ENCODE measurements at regions not wholly inside any gene's neighbourhood (a gene's known extent, or its start where the extent isn't known, plus 50 kb on each side); places are given as distances from the start of the nearest gene placed in this dataset.

DNA sequence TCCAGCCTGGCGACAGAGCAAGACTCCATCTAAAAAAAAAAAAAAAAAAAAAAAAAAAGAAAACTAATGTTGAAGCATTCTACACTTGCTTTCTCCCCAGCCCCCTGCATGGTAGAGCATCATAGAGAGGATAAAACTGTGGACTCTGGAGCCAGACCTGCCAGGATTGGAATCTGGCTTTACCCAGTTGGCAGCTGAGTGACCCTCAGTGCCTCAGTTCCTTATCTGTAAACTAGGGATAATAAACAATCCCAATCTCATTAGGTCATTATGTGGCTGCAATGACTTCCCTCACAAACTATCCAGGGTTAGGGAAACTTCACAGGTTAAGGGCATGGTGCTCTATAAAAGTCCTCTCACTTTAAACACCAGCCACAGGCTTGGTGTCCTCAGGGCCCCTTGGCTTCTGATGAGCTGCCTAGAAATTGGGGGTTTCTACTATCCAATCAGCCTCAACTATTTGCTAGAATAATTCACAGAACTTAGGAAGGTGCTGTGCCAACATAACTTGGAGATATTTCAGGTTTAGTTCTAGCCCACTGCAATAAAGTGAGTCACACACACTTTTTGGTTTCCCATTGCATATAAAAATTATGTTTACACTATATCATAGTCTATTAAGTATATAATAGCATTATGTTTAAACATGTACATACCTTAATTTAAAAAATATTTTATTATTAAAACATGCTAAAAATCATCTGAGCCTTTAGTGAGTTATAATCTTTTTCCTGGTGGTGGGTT, 180.5 kb upstream of the B3GALT2 start:
- Mint-ChIP-seq H3K36me3 (ENCODE audit: low read depth) (no peaks in the 10 kb centered on the region), H3K4me1 (ENCODE audit: low read depth) (peaks cover 4% of the 10 kb centered on the region), H3K9me3 (no peaks in the 10 kb centered on the region), H3K4me3 (no peak overlapping the region), H3K27ac (no peak overlapping the region), H3K27me3 (ENCODE audit: low read depth) (peaks cover 7% of the 10 kb centered on the region)

DNA sequence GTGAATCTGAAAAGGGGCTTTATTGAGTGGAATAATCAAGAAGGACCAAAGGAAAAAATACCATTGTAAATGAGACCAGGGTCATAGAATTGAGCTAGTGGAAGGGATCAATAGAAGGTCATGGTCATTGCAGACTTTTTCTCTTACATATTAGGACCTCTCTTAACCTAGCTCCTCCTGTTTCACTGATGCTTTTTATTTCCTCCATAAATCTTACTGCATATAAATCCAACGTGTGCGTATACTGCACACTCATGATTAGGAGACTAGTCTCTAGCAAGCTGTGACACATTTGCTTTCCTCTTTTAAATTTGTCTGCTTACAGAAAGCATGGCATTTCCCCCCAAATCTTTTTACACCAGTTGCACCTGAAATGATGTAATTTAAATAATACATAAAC, 179.6 kb upstream of the B3GALT2 start:
- no peak overlapping the region for H3K27ac Mint-ChIP-seq
- peaks cover 4% of the 10 kb centered on the region for H3K4me1 Mint-ChIP-seq (ENCODE audit: low read depth)
- H3K4me3 Mint-ChIP-seq, result no peak overlapping the region
- no peaks in the 10 kb centered on the region for H3K9me3 Mint-ChIP-seq
- no peaks in the 10 kb centered on the region for H3K36me3 Mint-ChIP-seq (ENCODE audit: low read depth)
- H3K27me3 Mint-ChIP-seq (ENCODE audit: low read depth), result peaks cover 7% of the 10 kb centered on the region

DNA sequence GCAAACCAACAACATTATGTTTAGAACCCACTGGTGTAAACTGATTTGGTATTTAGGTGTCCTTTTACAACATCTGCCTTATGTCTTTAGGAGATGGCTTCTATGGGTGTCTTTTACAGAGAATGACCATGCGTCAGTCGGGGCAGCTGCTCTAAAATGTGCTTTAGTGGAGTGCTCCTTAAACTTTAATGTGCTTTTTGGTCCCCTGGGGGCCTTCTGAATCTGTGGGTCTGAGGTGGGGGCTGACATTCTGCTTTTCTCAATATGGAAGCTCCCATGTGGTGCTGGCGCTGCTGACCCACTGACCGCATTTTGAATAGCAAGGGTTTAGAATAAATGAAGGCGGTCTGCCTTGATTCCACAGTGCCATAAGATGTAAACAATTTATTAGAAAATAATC, 173.2 kb upstream of the B3GALT2 start:
- peaks cover 30% of the 10 kb centered on the region for H3K27me3 Mint-ChIP-seq (ENCODE audit: low read depth)
- no peak overlapping the region for H3K27ac Mint-ChIP-seq
- no peaks in the 10 kb centered on the region for H3K36me3 Mint-ChIP-seq (ENCODE audit: low read depth)

DNA sequence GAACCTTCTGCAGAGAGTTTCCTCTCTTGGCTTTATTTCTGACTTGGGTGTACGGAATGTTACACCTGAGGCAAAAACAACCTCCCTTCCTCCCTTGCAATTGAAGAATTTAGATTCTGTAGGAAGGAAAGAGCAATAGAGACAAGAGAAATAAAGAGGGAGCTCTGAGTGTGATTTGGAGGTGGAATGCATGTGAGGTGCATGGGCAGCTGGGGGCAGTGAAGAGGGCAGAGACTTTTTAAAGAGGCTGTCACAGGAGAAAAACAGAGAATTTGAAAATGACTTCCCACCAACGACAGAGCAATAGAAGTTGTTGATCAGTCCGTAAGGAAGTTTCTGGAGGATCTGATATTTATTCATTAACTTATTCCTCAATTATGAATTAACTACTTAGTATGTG, 172.0 kb upstream of the B3GALT2 start:
- Mint-ChIP-seq H3K9me3 (no peaks in the 10 kb centered on the region), H3K27me3 (ENCODE audit: low read depth) (peaks cover 23% of the 10 kb centered on the region), H3K36me3 (ENCODE audit: low read depth) (no peaks in the 10 kb centered on the region), H3K4me3 (no peak overlapping the region), H3K4me1 (ENCODE audit: low read depth) (no peaks in the 10 kb centered on the region), H3K27ac (no peak overlapping the region)

More for the DNA sequence above, 173.2 kb upstream of the B3GALT2 start:
- Mint-ChIP-seq H3K4me1 (ENCODE audit: low read depth) (no peaks in the 10 kb centered on the region), H3K9me3 (no peaks in the 10 kb centered on the region), H3K4me3 (no peak overlapping the region)

DNA sequence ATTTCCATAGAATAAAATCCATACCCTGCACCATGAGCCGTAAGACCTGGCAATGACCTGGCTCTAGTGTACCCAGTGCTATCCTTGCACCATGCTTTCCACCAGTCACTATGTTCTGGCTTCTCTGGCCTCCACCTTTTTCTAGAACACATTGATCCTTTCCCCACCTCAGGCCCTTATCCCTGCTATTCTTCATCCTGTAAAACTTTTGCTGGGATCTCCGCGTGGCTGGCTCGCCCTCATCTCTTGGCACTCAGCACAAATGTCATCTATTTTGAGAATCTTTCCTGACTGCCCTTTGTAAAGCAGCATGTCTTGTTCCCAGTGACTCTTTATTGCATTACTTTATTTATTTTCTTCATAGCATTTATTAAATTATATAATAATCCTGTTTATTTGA, 169.8 kb upstream of the B3GALT2 start:
- Mint-ChIP-seq H3K4me1 (ENCODE audit: low read depth) (no peaks in the 10 kb centered on the region), H3K4me3 (no peak overlapping the region), H3K9me3 (no peaks in the 10 kb centered on the region), H3K27me3 (ENCODE audit: low read depth) (peaks cover 23% of the 10 kb centered on the region), H3K36me3 (ENCODE audit: low read depth) (no peaks in the 10 kb centered on the region), H3K27ac (no peak overlapping the region)

DNA sequence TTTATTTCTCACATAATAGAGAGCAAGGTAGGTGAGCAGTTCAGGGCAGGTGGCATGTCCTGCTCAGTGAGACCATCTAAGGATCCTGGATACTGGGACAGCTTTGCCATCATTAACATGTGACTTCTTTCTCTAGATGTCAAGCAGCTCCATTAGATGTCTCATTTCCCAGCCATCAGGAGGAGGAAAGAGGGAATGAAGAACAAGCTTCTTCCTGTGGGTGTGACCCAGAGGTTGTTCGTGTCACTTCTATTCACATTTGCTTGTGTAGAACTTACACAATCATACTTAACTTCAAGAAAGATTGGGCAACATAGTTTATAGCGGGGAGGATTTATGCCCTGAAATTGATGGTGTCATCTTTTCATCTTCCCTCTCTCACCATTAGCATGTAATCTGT, 169.2 kb upstream of the B3GALT2 start:
- Mint-ChIP-seq H3K4me1 (ENCODE audit: low read depth) (no peaks in the 10 kb centered on the region), H3K4me3 (no peak overlapping the region), H3K27ac (no peak overlapping the region), H3K9me3 (no peaks in the 10 kb centered on the region), H3K36me3 (ENCODE audit: low read depth) (no peaks in the 10 kb centered on the region), H3K27me3 (ENCODE audit: low read depth) (peaks cover 21% of the 10 kb centered on the region)

DNA sequence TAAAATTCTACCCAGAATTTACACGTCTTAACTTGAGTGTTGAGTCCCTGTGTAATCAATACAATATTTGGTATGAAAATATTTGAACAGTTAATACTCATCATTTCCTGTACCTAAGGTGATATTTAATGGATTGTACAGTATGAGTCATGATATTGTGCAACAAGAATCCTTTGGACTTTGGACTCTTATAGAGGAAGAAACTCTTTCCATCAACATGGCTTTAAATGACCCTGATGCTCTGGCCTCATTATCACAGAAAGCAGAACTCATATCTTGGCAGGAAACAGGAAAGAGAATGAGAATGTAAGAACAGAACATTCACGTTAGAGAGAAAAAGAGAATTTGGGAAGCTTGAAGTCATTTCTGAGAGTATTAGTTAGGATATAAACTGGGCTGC, 168.8 kb upstream of the B3GALT2 start:
- Mint-ChIP-seq H3K9me3 (no peaks in the 10 kb centered on the region), H3K27ac (no peak overlapping the region), H3K4me3 (no peak overlapping the region), H3K36me3 (ENCODE audit: low read depth) (no peaks in the 10 kb centered on the region), H3K27me3 (ENCODE audit: low read depth) (peaks cover 19% of the 10 kb centered on the region), H3K4me1 (ENCODE audit: low read depth) (no peaks in the 10 kb centered on the region)

DNA sequence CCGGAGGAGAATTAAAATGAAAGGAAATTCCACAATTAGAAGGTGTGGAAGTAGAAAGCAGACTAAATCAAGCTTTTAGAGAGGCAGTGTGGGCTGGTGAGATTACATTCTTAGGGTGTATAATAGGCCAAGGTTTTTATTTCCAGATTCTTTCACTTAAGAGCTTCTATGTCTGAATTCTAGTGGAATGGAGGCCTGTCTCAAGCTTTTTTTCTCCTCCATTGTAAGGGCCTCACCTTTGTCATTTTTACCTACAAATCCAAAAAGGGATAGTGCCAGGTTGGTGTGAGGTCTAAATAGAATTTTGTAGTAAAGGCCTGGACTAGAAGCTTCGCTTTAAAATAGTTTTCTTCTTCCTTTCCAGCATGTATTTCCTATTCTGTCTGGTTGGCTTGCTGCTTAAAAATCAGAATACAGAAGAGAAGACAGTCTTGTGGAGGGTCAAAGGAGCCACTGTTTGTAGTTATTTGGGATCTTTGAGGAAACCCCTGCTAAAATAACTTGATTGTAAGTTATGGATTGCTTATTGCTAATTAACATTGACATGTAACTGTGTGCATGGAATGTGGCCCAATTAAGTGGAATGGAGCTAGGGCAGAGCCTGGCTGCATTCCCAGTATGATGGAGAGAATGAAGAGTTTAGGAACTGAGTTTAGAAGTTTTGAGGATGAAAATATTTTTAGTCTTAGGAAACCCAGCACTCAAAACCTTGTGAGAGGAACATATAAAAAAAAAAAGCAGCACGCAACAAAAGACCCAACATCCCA, 162.5 kb upstream of the B3GALT2 start:
- H3K4me3 Mint-ChIP-seq, result no peak overlapping the region

DNA sequence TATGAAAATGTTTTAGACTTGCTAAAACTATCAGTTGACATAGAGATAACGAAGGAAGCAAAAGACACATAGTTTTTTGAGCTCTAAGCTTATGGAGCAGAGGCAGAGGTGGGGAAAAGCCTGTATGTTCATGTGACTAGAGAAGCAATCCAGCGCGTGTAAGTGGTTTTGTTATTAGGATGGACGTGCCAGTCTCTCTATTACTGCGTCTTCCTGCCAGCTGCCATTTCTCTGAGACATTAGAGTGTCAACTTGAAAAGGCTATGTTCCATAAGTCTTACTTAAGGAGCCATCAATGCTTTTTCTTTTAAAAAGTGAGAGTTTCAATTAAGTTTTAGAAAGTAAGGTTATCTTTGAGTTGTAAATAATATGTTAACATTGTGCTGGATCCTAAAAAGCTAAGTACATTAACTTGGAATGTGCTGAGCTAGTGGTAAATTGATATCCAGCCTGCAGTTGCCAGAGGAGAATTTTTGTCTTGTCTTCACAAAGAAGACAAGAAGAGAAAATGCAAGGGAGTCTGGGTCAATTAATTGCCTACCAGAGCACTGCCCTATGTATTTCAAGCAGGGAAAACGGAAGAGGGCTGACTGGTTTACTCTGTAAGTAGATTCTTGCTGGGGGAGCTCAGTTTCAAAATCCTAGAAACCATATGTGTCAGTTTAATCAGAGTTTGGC, 161.8 kb upstream of the B3GALT2 start:
- H3K4me1 Mint-ChIP-seq (ENCODE audit: low read depth), result no peaks in the 10 kb centered on the region
- no peaks in the 10 kb centered on the region for H3K27me3 Mint-ChIP-seq (ENCODE audit: low read depth)
- no peak overlapping the region for H3K27ac Mint-ChIP-seq
- H3K9me3 Mint-ChIP-seq, result no peaks in the 10 kb centered on the region
- H3K4me3 Mint-ChIP-seq, result no peak overlapping the region
- no peaks in the 10 kb centered on the region for H3K36me3 Mint-ChIP-seq (ENCODE audit: low read depth)

More for the DNA sequence above, 162.5 kb upstream of the B3GALT2 start:
- Mint-ChIP-seq H3K27me3 (ENCODE audit: low read depth) (no peaks in the 10 kb centered on the region), H3K9me3 (no peaks in the 10 kb centered on the region), H3K36me3 (ENCODE audit: low read depth) (no peaks in the 10 kb centered on the region), H3K4me1 (ENCODE audit: low read depth) (no peaks in the 10 kb centered on the region), H3K27ac (no peak overlapping the region)

DNA sequence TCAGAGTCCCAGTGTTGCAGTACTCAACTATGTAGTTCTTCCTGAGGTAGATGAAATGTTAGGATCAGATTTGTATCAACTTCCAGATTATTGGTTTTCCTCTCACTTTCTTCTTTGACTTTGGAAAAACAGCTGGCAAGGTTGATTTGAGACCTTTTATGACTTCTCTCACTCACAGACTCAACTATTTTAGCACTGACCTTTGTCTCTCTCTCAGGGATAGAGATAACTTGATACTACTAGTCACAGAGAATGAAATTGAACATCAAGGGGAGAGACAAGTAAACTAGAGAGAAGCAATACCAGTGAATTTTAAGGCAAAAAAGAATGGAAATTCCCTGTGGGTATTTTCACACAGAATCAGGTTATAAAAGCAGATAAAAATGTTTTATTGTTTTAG, 159.7 kb upstream of the B3GALT2 start:
- H3K4me1 Mint-ChIP-seq (ENCODE audit: low read depth), result no peaks in the 10 kb centered on the region
- no peak overlapping the region for H3K4me3 Mint-ChIP-seq
- H3K27ac Mint-ChIP-seq, result no peak overlapping the region
- no peaks in the 10 kb centered on the region for H3K27me3 Mint-ChIP-seq (ENCODE audit: low read depth)
- H3K9me3 Mint-ChIP-seq, result no peaks in the 10 kb centered on the region
- H3K36me3 Mint-ChIP-seq (ENCODE audit: low read depth), result no peaks in the 10 kb centered on the region

DNA sequence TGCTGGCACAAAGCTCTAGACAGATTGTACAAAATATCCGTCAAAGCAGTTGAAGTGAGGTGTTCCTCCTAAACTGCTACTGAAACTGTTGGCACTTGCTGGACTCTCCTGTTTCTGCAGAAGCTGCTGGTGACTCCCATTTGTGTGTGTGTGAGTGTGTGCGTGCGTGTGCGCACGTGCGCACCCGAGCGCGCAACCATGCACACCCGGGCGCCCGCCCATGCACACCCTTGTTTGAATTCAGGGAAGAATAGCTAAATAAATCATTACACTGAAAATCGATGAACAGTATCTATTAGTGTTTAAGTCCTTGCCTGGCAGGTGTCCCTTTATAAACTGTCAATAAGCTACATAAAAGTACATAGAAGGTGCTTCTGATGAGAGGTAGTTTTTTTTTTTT, 156.4 kb upstream of the B3GALT2 start:
- H3K27ac Mint-ChIP-seq, result no peak overlapping the region
- peaks cover 4% of the 10 kb centered on the region for H3K4me1 Mint-ChIP-seq (ENCODE audit: low read depth)
- no peaks in the 10 kb centered on the region for H3K36me3 Mint-ChIP-seq (ENCODE audit: low read depth)
- no peak overlapping the region for H3K4me3 Mint-ChIP-seq
- no peaks in the 10 kb centered on the region for H3K27me3 Mint-ChIP-seq (ENCODE audit: low read depth)
- no peaks in the 10 kb centered on the region for H3K9me3 Mint-ChIP-seq

DNA sequence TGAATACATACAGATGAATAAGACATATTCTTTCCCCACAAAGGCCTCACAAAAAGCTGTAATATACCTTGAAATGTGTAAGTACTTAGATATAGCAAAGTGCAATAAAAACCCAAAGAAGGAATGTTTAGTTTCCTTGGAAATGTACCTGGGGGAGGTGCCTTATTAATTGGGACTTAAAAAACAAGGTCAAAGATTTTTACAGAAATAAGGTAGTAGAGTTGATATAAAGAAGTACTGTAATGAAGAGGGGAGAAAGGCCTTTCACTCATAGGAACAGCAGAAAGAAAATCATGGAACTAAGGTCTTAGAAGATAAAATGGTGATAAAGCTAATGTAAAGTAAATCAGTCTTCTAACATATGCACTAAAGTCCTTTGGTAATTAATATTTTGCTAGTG, 153.9 kb upstream of the B3GALT2 start:
- Mint-ChIP-seq H3K36me3 (ENCODE audit: low read depth) (no peaks in the 10 kb centered on the region), H3K27me3 (ENCODE audit: low read depth) (no peaks in the 10 kb centered on the region), H3K4me3 (no peak overlapping the region), H3K27ac (no peak overlapping the region), H3K9me3 (no peaks in the 10 kb centered on the region), H3K4me1 (ENCODE audit: low read depth) (peaks cover 4% of the 10 kb centered on the region)

DNA sequence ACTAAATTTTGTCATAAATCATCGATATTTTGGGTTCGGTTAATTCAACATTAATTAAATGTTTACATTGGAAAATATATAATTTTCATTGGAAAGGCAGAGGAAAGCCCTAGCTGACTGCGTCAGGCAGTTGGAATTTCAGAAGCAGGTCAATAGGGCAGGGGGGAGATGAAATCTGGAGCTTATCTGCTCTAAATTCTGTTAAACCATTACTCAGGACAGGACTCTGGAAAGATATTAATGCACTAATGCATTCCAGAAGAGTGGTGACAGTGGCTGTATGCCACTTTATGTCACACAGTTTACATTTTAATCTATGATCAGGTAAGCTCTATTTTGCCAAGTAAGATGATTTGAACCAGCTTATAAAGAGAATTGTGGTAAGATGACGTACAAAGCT, 153.0 kb upstream of the B3GALT2 start:
- H3K36me3 Mint-ChIP-seq (ENCODE audit: low read depth), result no peaks in the 10 kb centered on the region
- no peaks in the 10 kb centered on the region for H3K27me3 Mint-ChIP-seq (ENCODE audit: low read depth)
- H3K4me3 Mint-ChIP-seq, result no peak overlapping the region
- no peak overlapping the region for H3K27ac Mint-ChIP-seq
- peaks cover 4% of the 10 kb centered on the region for H3K4me1 Mint-ChIP-seq (ENCODE audit: low read depth)
- peaks cover 8% of the 10 kb centered on the region for H3K9me3 Mint-ChIP-seq

DNA sequence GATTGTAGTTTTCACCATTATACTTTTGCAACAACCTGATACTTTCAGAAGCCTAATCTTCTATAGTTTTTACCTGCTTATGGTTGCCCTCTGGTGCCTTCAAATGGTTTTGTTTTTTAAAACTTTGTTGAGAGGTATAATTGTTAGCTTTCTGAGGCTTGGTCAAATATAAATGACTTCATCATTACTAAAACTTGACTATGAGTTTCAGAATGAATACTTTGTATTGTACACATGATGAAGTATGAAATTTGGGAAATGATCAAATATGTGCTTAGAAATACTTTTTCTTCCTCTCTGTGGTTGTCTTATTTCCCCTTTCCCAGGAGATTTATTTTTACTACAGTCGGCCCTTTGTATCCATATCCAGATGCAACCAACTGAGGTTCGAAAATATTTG, 151.8 kb upstream of the B3GALT2 start:
- peaks cover 2% of the 10 kb centered on the region for H3K36me3 Mint-ChIP-seq (ENCODE audit: low read depth)
- no peaks in the 10 kb centered on the region for H3K27me3 Mint-ChIP-seq (ENCODE audit: low read depth)
- peaks cover 4% of the 10 kb centered on the region for H3K4me1 Mint-ChIP-seq (ENCODE audit: low read depth)
- no peak overlapping the region for H3K27ac Mint-ChIP-seq
- H3K9me3 Mint-ChIP-seq, result peaks cover 18% of the 10 kb centered on the region
- H3K4me3 Mint-ChIP-seq, result no peak overlapping the region
